ENCODE measurements at regions not wholly inside any gene's neighbourhood (a gene's known extent, or its start where the extent isn't known, plus 50 kb on each side); places are given as distances from the start of the nearest gene placed in this dataset.

GRCh38 chr3:176439729-176440128 lies 757.6 kb downstream of the TBL1XR1 start:
- no TSS peak for BruUV-seq (replicated peaks)
- no peak for DNase-seq (ENCODE audit: low spot score)
- Histone ChIP-seq H3K9me3 (ENCODE audit: low read depth, low read length, poor library complexity, severe bottlenecking) (no peaks in the 10 kb centered on the region), H3K4me1 (ENCODE audit: insufficient read depth, low read length, poor library complexity, severe bottlenecking) (no peaks in the 10 kb centered on the region), H3K36me3 (ENCODE audit: insufficient read depth, low read length, poor library complexity, severe bottlenecking) (no peaks in the 10 kb centered on the region), H3K27me3 (replicated peaks; ENCODE audit: insufficient read depth, low read depth, low read length, poor library complexity) (no peaks in the 10 kb centered on the region), H3K27ac (ENCODE audit: low read depth, low read length, poor library complexity, severe bottlenecking) (no peak overlapping the region), H3K4me3 (ENCODE audit: low read depth, low read length, poor library complexity, severe bottlenecking) (no peak overlapping the region)
- TF ChIP-seq CTCF (conservative IDR thresholded peaks at IDR 0.05; ENCODE audit: low read depth, low read length), result no peak
- no peak for TF ChIP-seq EZH2 (IDR thresholded peaks at IDR 0.05; ENCODE audit: borderline replicate concordance, low read depth, low read length, poor library complexity, severe bottlenecking)
- POLR2A ChIA-PET (ENCODE audit: low non-redundant PET), result no interaction called here
- CTCF ChIA-PET, result no interaction called here
- intact Hi-C loops (cut with micrococcal nuclease; ENCODE audit: unreplicated experiment), result loop anchor here (5.0 kb wide), 1 partner anchor 223 kb away; no protein-coding TSS in a partner anchor

DNA sequence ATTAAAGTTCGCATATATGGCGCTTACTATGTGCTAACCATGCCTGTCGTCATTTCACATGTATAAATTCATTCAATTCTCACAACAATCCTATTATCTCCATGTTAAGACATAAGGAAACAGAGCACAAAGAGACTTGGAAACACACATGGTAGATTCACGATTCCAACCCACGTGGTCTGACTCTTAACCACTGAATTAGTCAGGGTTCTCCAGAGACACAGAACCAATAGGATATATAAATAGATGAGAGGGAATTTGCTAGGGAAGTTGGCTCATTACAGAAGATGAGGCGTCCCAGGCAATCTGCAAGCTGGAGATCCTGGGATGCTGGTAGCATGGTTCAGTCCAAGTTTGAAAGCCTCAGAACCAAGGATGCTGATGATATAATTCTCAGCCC lies 765.3 kb downstream of the TBL1XR1 start:
- no peak for DNase-seq (ENCODE audit: low spot score)
- TF ChIP-seq CTCF (conservative IDR thresholded peaks at IDR 0.05; ENCODE audit: low read depth, low read length), result no peak
- no peak for TF ChIP-seq EZH2 (IDR thresholded peaks at IDR 0.05; ENCODE audit: borderline replicate concordance, low read depth, low read length, poor library complexity, severe bottlenecking)
- Histone ChIP-seq H3K27me3 (replicated peaks; ENCODE audit: insufficient read depth, low read depth, low read length, poor library complexity) (no peaks in the 10 kb centered on the region), H3K36me3 (ENCODE audit: insufficient read depth, low read length, poor library complexity, severe bottlenecking) (no peaks in the 10 kb centered on the region), H3K27ac (ENCODE audit: low read depth, low read length, poor library complexity, severe bottlenecking) (no peak overlapping the region), H3K4me3 (ENCODE audit: low read depth, low read length, poor library complexity, severe bottlenecking) (no peak overlapping the region), H3K9me3 (ENCODE audit: low read depth, low read length, poor library complexity, severe bottlenecking) (no peaks in the 10 kb centered on the region), H3K4me1 (ENCODE audit: insufficient read depth, low read length, poor library complexity, severe bottlenecking) (no peaks in the 10 kb centered on the region)
- POLR2A ChIA-PET (ENCODE audit: low non-redundant PET), result no interaction called here
- BruUV-seq (replicated peaks), result no TSS peak
- intact Hi-C loops (cut with micrococcal nuclease; ENCODE audit: unreplicated experiment), result loop anchor here (5.0 kb wide), 2 partner anchors 475 to 505 kb away; no protein-coding TSS in a partner anchor
- CTCF ChIA-PET, result interaction anchor here (0.6 kb wide), 1 partner anchor 499 kb away, joined by 4 read pairs; no protein-coding TSS in a partner anchor

DNA sequence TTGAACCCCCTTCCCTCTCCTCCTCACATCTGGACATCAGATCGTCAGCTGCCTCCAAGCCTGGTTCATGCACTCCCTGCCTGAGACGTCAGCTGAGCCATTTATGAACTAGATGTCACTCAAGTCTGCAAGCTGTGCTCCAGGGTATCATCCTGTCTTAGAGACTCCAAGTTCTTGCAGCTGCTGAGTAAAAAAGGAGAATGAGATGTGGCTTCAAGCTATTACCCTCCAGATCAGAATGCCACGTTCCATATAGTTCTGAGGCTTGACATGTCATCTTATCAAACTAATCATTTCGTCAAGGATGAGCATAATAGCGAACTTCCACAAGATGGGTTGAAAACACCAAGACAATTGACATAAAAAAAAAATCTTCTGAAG lies 766.3 kb downstream of the TBL1XR1 start:
- intact Hi-C loops (cut with micrococcal nuclease; ENCODE audit: unreplicated experiment), result loop anchor here (5.0 kb wide), 2 partner anchors 474 to 506 kb away; no protein-coding TSS in a partner anchor
- BruUV-seq (replicated peaks), result no TSS peak

More for the DNA sequence above, 766.3 kb downstream of the TBL1XR1 start:
- H3K27me3 ChIP-seq (replicated peaks; ENCODE audit: insufficient read depth, low read depth, low read length, poor library complexity), result no peaks in the 10 kb centered on the region
- no peak for DNase-seq (ENCODE audit: low spot score)
- H3K9me3 ChIP-seq (ENCODE audit: low read depth, low read length, poor library complexity, severe bottlenecking), result no peaks in the 10 kb centered on the region
- TF ChIP-seq CTCF (conservative IDR thresholded peaks at IDR 0.05; ENCODE audit: low read depth, low read length) (no peak), EZH2 (IDR thresholded peaks at IDR 0.05; ENCODE audit: borderline replicate concordance, low read depth, low read length, poor library complexity, severe bottlenecking) (no peak)
- H3K36me3 ChIP-seq (ENCODE audit: insufficient read depth, low read length, poor library complexity, severe bottlenecking), result no peaks in the 10 kb centered on the region
- H3K4me3 ChIP-seq (ENCODE audit: low read depth, low read length, poor library complexity, severe bottlenecking), result no peak overlapping the region
- POLR2A ChIA-PET (ENCODE audit: low non-redundant PET), result no interaction called here
- CTCF ChIA-PET, result interaction anchor here (0.6 kb wide), 2 partner anchors 149 to 499 kb away, joined by 4 read pairs; no protein-coding TSS in a partner anchor
- no peak overlapping the region for H3K27ac ChIP-seq (ENCODE audit: low read depth, low read length, poor library complexity, severe bottlenecking)
- no peaks in the 10 kb centered on the region for H3K4me1 ChIP-seq (ENCODE audit: insufficient read depth, low read length, poor library complexity, severe bottlenecking)
